DLD1 (cell line): ENCODE measurements at regions not wholly inside any gene's neighbourhood (a gene's known extent, or its start where the extent isn't known, plus 50 kb on each side); places are given as distances from the start of the nearest gene placed in this dataset.
"Not testable (repeated sequence)": the region's sequence is repeated elsewhere in the genome, so short reads cannot be mapped to it uniquely, and the experiment has no call there.

Experiments
- in situ Hi-C: cut with HindIII; loops from 2 replicates; pipeline ENCODE4 v1.10.0; 2017; ENCODE audit warnings: low sequenced_read_pairs

DNA sequence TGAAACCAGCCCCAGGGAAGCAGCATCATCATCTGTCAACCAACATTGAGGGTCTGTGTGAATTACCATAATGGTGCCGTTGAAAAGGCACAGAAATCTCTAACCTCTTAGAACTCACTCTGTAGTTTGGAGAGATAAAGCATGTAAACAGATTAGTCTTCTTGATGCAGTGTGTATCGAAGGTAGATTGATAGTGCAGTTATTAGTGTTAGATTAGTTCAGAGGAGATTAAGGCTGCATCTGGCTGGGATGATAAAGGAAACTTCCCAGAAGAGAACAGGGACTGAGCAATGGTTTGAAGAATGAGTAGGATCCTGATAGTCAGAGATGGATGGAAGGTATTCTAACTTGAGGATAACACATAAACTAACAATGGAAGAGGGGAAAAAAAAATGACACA lies 651.5 kb downstream of the TLE1 start:
- in situ Hi-C loops, result no loop called here

DNA sequence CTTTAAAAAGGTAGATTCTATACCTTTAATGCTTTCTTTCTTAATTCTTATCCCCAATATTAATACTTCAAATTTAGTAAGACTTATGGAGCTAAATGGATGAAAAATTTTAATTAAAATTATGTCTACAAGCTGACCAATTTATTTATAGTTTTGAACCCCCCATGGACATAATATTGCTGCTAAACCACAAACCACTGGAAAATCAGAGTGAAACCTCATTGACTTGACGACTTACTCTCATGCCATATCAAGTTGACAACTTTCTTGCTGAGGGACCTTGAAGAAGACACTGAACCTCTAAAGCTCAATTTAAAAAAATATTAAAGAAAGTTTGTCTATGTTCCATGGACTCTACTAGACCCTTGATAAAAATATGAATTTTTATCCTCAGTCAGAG lies 653.7 kb downstream of the TLE1 start:
- in situ Hi-C loops, result no loop called here

DNA sequence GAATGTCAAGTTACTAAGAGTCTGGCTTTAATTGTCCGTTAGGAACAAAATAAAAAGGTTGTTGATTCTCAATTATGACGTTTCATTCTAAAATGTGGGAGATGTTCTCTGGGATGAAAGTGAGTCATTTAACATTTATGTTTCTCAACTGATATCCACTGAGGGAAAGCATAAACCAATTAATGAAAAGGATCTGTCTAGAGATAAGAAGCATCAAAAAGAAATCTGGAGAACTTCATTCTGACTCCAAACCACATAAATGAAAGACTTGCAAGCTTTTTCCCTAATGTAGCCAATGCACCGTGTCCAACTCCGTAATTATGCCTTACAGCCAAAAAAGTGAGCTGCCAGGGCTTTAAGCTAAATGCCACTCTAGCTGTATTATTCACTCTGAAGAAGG lies 654.2 kb downstream of the TLE1 start:
- in situ Hi-C loops, result no loop called here

DNA sequence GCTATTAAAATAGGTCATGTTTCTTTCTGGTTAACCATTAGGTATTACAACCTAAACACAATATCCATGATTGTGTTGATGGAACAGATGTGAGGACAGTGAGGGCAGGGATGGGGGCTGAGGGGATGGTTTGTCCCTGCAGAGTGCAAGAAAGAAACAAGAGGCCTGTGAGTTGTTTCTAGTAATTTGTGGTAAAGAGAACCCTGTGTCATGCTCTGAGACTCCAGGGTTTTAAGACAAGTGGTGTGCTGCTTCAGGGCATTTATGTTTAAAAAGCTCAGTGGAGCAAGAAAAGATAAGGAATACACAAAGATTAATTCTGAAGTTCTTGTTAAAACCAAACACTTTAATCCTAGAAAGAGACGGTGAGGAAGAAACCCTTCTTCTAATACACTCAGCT lies 656.5 kb downstream of the TLE1 start:
- in situ Hi-C loops, result no loop called here

DNA sequence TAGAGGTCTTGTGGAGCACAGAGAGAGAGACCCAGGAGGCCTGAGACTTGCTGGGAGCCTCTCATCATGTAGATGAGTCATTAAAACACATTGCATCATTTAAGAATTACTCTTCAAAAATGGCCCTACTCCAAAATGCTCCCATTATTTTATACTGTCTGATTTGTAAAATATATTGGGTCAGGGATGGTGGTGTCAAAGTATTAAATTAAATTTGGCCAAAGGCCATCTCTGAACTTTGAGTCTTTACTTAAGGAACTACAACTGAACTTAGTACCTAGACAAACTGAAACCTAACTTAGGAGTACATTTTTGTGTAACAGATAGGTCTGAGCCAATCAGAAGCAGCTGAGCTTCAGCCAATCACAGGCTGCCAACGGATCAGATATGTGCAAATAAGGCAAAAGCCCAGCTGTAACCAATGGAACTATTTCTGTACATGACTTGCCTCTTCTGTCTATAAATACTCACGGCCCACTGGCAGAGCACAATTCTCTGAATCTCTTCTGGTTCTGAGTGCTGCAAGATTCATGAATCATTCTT lies 657.2 kb downstream of the TLE1 start:
- in situ Hi-C loops, result no loop called here

DNA sequence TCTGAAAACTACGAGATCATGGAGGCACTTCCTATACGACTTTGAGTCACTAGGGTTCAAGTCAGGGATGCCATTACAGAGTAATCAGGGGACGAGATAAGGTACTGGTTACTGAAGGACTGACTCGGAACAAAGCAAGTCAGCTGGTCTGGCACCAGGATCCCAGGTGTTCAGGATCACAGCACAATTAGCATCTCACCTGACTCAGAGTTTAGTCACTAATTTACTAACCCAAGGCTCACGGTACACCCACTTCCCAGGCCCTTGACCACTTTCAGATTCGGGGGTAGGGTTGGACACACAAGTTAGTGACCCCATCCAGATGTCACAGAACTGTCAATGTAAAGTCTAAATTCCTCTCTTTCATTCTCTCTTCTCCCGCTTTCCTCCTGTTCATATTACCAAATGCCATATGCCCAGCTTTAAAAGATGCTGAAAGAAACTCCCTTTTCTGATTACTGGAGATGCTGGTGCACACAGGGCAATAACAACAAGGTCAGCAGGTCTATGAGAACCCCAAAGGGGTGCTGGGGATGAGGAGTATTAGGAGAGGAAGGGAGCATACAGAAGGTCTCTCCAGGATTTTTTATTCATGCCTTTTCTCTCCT lies 657.8 kb downstream of the TLE1 start:
- in situ Hi-C loops, result no loop called here

DNA sequence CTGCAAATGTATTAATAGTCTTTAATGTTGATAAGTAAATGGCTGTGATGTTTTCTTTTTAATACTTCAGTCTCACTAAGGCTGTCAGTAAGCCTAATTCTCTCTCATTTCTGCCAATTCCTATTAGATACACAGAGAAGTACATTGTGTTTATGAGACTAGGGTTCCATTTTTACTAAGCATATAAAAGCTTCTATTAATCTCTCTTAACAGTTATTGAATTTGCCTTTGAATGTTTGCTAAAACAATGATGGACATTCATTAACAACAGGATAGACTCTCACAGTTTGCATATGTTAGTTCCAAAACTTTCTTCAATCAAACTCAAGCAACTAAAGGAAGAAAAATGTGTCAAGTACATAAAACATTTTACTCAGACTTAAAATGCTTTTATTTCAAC lies 659.3 kb downstream of the TLE1 start:
- in situ Hi-C loops, result no loop called here

DNA sequence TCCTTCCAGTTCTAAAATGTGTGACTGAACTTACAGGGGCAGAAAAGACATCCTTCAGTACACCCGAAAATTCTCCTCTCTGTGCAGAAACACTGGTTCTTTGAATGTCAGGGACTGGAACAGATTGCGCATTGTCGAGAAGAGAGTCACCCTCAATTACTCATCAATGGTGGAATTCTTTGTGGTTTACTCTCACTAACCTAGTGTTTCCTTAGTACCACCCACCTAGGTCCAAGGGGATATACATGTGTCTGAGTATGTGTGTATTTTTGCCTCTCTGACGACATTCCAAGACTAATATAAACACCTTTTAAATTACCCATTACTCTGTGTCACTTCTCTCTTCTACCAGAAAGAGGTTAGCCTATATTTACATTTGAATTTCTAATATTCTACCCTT lies 660.8 kb downstream of the TLE1 start:
- in situ Hi-C loops, result no loop called here

DNA sequence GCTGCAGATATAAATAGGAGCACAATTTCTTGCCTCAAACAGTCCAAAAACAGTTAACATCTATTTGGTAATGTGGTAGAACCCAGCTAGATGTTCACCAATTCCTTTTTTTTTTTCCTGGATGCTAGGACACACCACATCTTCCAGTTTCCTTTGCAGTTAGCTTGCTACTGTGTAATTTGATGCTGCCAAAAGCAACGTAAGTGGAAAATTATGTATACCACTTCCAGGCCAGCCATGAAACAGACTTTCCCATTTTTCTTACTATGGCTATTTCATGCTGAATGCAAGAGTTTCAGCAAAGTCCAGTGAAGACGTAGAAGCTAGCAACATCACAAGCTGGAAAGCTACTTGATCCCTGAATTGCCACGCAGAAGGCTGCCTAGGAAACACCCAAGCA lies 667.2 kb downstream of the TLE1 start:
- in situ Hi-C loops, result no loop called here

DNA sequence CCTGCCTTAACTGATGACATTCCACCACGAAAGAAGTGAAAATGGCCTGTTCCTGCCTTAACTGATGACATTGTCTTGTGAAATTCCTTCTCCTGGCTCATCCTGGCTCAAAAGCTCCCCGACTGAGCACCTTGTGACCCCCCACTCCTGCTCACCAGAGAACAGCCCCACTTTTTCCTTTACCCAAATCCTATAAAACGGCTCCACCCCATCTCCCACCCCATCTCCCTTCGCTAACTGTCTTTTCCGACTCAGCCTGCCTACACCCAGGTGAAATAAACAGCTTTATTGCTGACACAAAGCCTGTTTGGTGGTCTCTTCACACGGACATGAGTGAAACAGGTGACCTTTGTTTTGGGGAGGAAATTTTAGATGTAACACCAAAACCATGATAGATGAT lies 674.4 kb downstream of the TLE1 start:
- in situ Hi-C loops, result not testable (repeated sequence)

DNA sequence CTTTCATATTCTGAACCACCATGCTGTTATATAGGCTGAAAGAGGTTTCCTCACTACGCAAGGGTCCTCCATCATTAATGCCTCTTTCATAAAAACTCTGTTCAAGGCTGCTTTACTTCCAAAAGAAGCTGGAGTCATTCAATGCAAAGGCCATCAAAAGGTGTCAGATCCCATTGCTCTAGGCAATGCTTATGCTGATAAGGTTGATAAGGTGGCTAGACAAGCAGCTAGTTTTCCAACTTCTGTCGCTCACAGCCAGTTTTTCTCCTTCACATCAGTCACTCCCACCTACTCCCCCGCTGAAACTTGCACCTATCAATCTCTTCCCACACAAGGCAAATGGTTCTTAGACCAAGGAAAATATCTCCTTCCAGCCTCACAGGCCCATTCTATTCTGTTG lies 676.2 kb downstream of the TLE1 start:
- in situ Hi-C loops, result not testable (repeated sequence)

DNA sequence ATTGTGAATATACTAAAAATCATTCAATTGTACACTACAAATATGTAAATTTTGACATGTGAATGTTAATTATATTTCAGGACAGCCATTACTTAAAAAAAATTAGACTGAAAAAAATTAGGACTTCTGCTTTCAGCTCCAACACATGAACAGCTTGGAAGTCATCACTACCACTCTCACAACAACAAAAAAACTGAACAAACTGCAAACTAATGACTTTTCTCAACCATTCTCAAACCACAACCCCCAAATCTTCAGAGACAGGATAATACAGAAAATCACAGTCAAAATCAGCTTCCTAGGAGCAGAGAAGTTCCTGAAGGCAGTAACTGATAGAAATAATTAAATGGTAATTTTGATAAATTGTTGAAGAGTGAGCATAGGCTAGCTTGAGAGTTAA lies 686.4 kb downstream of the TLE1 start:
- in situ Hi-C loops, result no loop called here

DNA sequence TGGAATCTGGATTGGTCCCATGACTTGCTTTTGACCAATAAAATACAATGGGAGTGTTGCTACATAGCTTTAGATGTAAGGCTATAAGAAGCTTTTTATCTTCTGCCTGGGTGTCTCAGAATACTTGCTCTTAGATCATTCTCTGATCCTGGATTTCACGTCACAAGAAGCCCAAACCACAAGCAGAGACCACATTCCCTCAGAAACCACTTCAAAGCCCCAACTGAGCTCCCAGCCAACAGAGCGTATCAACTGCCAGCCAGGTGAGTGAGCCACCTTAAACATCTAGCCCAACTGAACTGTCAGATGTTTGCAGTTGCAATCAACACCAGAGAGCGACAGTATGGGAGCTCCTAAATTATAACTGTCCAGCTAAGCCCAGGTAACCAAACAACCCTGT lies 687.1 kb downstream of the TLE1 start:
- in situ Hi-C loops, result no loop called here

DNA sequence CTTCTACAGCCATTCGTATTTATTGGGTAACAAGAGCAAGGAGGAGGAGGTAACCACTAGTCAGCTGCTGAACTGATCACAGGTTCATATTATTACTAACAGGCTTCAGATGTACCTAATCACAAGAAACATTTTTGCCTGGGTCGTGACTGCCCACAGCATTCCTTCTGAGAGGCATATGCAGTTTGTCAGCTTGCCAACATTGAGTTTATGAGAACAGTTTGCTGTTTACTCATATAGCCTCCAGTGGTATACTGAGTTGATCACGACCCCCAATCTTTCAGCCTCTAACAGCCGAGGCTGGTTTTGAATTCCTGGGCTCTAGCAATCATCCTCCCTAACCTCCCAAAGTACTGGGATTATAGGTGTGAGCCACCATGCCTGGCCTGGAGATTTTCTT lies 693.6 kb downstream of the TLE1 start:
- in situ Hi-C loops, result no loop called here

DNA sequence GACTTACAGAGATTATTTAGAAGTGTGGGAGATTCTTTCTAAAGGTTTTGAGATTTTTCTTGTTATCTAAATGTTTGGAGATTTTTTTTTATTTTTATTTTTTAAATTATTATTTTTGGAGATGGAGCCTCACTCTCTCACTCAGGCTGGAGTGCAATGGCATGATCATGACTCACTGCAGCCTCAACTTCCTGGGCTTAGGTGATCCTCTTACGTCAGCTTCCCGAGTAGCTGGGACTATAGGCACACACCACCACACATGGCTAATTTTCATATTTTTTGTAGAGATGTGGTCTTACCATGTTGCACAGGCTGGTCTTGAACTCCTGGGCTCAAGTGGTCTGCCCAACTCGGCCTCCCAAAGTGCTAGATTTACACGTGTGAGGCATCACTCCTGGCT lies 694.5 kb downstream of the TLE1 start:
- in situ Hi-C loops, result no loop called here

DNA sequence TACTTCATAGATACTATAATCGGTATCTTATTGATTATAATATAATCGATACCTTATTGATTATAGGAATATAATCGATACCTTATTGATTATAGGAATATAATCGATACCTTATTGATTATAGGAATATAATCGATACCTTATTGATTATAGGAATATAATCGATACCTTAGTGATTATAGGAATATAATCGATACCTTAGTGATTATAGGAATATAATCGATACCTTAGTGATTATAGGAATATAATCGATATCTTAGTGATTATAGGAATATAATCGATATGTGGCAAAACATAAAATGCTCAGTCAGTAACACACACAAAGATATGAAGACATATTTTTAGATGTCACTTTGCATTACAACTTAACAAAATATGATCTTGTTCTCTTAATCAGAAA lies 703.8 kb downstream of the TLE1 start:
- in situ Hi-C loops, result not testable (repeated sequence)

DNA sequence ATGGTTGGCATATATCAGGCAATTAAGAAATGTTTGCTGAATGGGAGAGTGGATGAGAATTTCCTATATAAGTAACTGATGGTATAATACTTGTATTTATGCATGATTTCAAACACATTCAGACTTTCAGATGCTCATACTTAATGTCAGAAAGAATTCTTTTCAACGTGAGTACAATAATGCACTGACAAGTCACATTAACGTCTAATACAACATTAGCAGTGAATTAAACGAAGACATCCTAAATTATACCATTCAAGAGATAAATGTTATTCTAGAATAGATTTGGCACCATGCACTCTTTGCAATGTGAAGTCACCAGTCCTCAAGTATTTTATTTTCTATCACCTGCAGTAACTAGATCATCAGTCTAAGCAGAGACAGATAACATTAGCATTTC lies 712.9 kb downstream of the TLE1 start:
- in situ Hi-C loops, result no loop called here

DNA sequence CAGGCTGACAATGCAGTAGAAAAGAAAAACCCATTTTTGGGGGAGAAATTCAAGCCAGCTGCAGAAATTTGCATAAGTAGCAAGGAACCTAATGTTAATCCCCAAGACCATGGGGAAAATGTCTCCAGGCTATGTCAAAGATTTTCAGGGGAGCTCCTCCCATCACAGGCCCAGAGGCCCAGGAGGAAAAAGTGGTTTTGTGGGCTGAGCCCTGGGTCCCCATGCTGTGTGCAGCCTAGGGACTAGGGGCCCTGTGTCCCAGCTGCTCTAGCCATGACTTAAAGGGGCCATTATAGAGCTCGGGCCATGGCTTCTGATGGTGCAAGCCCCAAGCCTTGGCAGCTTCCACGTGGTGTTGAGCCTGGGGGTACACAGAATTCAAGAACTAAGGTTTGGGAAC lies 719.0 kb downstream of the TLE1 start:
- in situ Hi-C loops, result not testable (repeated sequence)

DNA sequence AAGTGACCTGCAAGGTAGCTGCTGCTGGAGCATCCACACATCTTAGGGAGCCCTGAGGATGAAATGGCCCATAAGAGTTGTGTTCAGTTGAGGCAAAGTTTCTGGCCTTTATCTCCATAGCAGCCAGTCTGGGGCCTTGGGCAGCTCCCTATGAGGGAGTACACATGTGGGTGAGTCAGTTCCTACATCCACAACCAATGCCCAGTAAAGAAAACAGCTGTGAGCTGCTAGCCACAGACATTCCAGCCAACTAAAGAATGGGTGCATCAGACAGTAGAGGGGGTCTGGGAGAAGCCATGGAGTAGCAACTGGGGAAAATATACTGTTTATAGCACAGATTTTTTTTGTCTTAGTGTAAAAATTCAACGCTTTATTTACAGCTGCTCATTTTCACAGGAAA lies 720.7 kb downstream of the TLE1 start:
- in situ Hi-C loops, result no loop called here

DNA sequence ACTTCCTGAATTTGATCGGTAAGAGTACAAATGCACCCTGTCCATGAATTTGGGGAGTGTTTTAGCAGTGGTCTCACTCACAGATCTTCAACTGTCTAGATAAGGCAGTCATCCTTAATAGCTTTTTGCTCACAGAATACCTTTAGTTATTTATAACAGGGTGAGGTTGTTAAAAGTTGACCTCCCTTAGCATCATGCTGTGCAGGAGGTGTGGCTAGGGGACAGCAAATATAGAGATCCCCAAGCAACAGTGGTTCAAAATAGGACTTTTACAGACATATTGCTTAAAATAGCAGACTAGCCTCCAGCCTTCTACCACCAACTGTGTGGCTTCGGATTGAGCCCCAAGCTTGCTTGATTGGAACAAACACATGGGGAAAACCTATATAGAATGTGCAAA lies 724.4 kb downstream of the TLE1 start:
- in situ Hi-C loops, result no loop called here

DNA sequence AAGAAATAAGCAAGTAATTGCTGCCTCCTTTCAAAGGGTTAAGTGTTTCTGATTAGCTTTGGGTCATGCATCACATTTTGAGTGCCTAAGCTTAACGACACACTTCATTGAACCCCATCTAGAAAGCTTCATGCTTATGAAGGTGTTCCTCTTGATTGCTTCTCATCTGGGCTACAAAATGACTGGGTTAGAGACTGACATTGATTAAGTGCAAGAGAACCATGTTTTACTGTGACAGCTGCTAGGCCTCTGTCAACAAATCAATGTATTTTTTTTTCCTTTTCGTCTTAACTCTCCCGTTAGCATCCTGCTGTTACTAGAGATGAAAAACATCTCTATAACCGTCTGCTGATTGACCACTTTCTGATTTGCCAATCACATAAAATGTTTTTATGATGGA lies 725.0 kb downstream of the TLE1 start:
- in situ Hi-C loops, result no loop called here

DNA sequence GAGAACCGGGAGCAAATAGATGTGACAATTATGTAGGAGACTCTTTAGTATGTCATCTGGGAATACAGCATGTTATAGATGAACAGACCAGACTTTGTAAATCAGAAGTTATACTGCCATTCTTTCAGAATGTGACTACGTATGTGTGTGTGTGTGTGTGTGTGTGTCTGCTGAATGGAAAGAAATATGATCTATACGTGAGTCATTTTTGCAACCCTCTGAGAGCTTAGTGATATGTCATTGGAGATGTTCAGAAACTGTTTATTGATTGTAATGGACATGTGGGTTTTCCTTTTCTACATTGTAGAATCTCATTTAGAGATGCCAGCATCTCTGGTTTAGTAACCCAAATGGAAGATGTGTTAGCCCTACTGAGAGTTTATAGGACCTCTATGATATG lies 731.5 kb downstream of the TLE1 start:
- in situ Hi-C loops, result no loop called here

DNA sequence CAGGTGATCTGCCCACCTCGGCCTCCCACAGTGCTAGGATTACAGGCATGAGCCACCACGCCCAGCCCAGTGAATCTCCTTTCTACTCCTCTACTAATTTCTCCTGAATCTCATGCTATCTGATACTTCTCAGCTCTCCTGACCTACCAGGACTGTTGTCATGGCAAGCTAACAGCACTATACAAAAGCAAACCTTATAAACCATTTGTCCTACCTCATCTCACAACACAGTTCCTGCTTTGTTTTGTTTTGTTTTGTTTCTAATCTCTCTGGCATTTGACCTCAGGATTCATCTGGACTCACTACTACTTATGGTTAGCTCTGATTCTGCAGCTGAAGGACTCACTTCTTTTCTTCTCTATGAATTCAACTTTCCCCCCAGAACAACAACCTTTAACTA lies 734.8 kb downstream of the TLE1 start:
- in situ Hi-C loops, result no loop called here
